ENCODE measurements at regions not wholly inside any gene's neighbourhood (a gene's known extent, or its start where the extent isn't known, plus 50 kb on each side); places are given as distances from the start of the nearest gene placed in this dataset.

- no peak overlapping the region for H3K4me3 ChIP-seq (ENCODE audit: low read depth, low read length)
- in situ Hi-C loops (cut with HindIII; ENCODE audit: low sequenced_read_pairs): no loop called here
- DNase-seq (ENCODE audit: low read depth, low spot score): no peak
- no peak for TF ChIP-seq CTCF (IDR thresholded peaks at IDR 0.05; ENCODE audit: low read depth, low read length)
These were observed 85.7 kb upstream of the TBX3 start for GRCh38 chr12:114769634-114770033.

- no peak overlapping the region for H3K4me3 ChIP-seq (ENCODE audit: low read depth, low read length)
- TF ChIP-seq CTCF (IDR thresholded peaks at IDR 0.05; ENCODE audit: low read depth, low read length): no peak
- in situ Hi-C loops (cut with HindIII; ENCODE audit: low sequenced_read_pairs): no loop called here
- DNase-seq (ENCODE audit: low read depth, low spot score): peak; percentile 24
These were observed 84.1 kb upstream of the TBX3 start for GRCh38 chr12:114767906-114768722.

- in situ Hi-C loops (cut with HindIII; ENCODE audit: low sequenced_read_pairs): no loop called here
- no peak overlapping the region for H3K4me3 ChIP-seq (ENCODE audit: low read depth, low read length)
- no peak for DNase-seq (ENCODE audit: low read depth, low spot score)
- TF ChIP-seq CTCF (IDR thresholded peaks at IDR 0.05; ENCODE audit: low read depth, low read length): no peak
These were observed 83.2 kb upstream of the TBX3 start for GRCh38 chr12:114767084-114767760.

GRCh38 chr12:114765960-114766691 lies 82.2 kb upstream of the TBX3 start:
- in situ Hi-C loops (cut with HindIII; ENCODE audit: low sequenced_read_pairs): no loop called here
- H3K4me3 ChIP-seq (ENCODE audit: low read depth, low read length): no peak overlapping the region
- no peak for DNase-seq (ENCODE audit: low read depth, low spot score)
- TF ChIP-seq CTCF (IDR thresholded peaks at IDR 0.05; ENCODE audit: low read depth, low read length): no peak

- in situ Hi-C loops (cut with HindIII; ENCODE audit: low sequenced_read_pairs): no loop called here
- H3K4me3 ChIP-seq (ENCODE audit: low read depth, low read length): no peak overlapping the region
- TF ChIP-seq CTCF (IDR thresholded peaks at IDR 0.05; ENCODE audit: low read depth, low read length): no peak
- DNase-seq (ENCODE audit: low read depth, low spot score): no peak
These were observed 80.5 kb upstream of the TBX3 start for GRCh38 chr12:114764510-114764909.

- DNase-seq (ENCODE audit: low read depth, low spot score): peak; percentile 53
These were observed 78.6 kb upstream of the TBX3 start for GRCh38 chr12:114762490-114763110.

More at GRCh38 chr12:114762490-114763110, 78.6 kb upstream of the TBX3 start:
- in situ Hi-C loops (cut with HindIII; ENCODE audit: low sequenced_read_pairs): no loop called here
- no peak overlapping the region for H3K4me3 ChIP-seq (ENCODE audit: low read depth, low read length)
- no peak for TF ChIP-seq CTCF (IDR thresholded peaks at IDR 0.05; ENCODE audit: low read depth, low read length)

Data from astrocyte of the spinal cord (primary cell).